HG03108 (cell line): ENCODE measurements at regions not wholly inside any gene's neighbourhood (a gene's known extent, or its start where the extent isn't known, plus 50 kb on each side); places are given as distances from the start of the nearest gene placed in this dataset.

ENCODE experiments used
- ATAC-seq: cut with Tn5 transposase; IDR thresholded peaks from one replicate; pipeline ENCODE4 v1.9.1; 2021; ENCODE audit warnings: moderate library complexity; ENCODE audit not compliant: unreplicated experiment

- no peak for ATAC-seq
Observed at GRCh38 chr17:77467521-77467920, 326.8 kb downstream of the SEC14L1 start.

- ATAC-seq: no peak
Observed at GRCh38 chr17:77468897-77469296, 328.1 kb downstream of the SEC14L1 start.

- ATAC-seq: no peak
Observed at GRCh38 chr17:77470330-77470786, 329.6 kb downstream of the SEC14L1 start.

- no peak for ATAC-seq
Observed at GRCh38 chr17:77470800-77471733, 330.3 kb downstream of the SEC14L1 start.

GRCh38 chr17:77471984-77472461, 331.3 kb downstream of the SEC14L1 start:
- ATAC-seq: no peak

- ATAC-seq: no peak
Observed at GRCh38 chr17:77472468-77473310, 331.9 kb downstream of the SEC14L1 start.

- ATAC-seq: no peak
Observed at GRCh38 chr17:77473615-77474226, 333.0 kb downstream of the SEC14L1 start.

GRCh38 chr17:77474292-77474988, 333.7 kb downstream of the SEC14L1 start:
- ATAC-seq: no peak

- no peak for ATAC-seq
Observed at GRCh38 chr17:77475016-77475976, 334.5 kb downstream of the SEC14L1 start.

GRCh38 chr17:77476006-77476405, 335.2 kb downstream of the SEC14L1 start:
- ATAC-seq: no peak

- no peak for ATAC-seq
Observed at GRCh38 chr17:77476498-77476897, 335.7 kb downstream of the SEC14L1 start.

- ATAC-seq: no peak
Observed at GRCh38 chr17:77476931-77477805, 336.4 kb downstream of the SEC14L1 start.

- ATAC-seq: no peak
Observed at GRCh38 chr17:77478281-77478680, 337.5 kb downstream of the SEC14L1 start.

- ATAC-seq: no peak
Observed at GRCh38 chr17:77478899-77479298, 338.1 kb downstream of the SEC14L1 start.

GRCh38 chr17:77479372-77480198, 338.8 kb downstream of the SEC14L1 start:
- ATAC-seq: no peak

- no peak for ATAC-seq
Observed at GRCh38 chr17:77480199-77480508, 339.4 kb downstream of the SEC14L1 start.

- no peak for ATAC-seq
Observed at GRCh38 chr17:77480509-77481215, 339.9 kb downstream of the SEC14L1 start.
